ENCODE measurements at regions not wholly inside any gene's neighbourhood (a gene's known extent, or its start where the extent isn't known, plus 50 kb on each side); places are given as distances from the start of the nearest gene placed in this dataset.
A peak's percentile ranks its signal among the peaks of the same experiment; 100 is the strongest.

DNA sequence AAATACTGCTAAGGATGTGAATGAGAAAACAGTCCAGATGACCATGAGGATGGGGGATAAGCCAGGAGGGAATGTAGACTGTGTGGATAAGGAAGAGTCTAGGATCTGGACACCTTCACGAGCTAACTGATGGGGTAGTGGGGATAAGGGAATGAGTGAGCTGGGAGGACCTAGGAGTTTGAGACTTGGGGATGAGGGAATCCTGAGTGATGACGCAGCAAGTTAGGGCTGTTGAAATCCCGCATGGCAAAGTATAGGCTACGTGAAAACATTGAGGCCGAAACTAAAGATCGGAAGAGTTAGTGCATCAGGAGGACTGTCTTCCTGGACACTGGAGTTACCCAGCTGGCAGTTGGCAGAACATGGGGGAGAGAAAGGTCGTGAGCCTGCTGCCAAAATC is 129.2 kb upstream of the EEA1 start:
- Histone ChIP-seq H3K36me3 (no peaks in the 10 kb centered on the region), H3K27ac (no peak overlapping the region), H3K9me3 (no peaks in the 10 kb centered on the region), H3K4me1 (peaks cover 3 to 10% of the 10 kb centered on the region in 2 donors), H3K4me3 (no peak overlapping the region), H3K27me3 (no peaks in the 10 kb centered on the region)
- TF ChIP-seq, protein P1, sequence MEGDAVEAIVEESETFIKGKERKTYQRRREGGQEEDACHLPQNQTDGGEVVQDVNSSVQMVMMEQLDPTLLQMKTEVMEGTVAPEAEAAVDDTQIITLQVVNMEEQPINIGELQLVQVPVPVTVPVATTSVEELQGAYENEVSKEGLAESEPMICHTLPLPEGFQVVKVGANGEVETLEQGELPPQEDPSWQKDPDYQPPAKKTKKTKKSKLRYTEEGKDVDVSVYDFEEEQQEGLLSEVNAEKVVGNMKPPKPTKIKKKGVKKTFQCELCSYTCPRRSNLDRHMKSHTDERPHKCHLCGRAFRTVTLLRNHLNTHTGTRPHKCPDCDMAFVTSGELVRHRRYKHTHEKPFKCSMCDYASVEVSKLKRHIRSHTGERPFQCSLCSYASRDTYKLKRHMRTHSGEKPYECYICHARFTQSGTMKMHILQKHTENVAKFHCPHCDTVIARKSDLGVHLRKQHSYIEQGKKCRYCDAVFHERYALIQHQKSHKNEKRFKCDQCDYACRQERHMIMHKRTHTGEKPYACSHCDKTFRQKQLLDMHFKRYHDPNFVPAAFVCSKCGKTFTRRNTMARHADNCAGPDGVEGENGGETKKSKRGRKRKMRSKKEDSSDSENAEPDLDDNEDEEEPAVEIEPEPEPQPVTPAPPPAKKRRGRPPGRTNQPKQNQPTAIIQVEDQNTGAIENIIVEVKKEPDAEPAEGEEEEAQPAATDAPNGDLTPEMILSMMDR (IDR thresholded peaks at IDR 0.05) = no peak
- DNase-seq (no peak), ATAC-seq (no peak)
- intact Hi-C loops (cut with DNase I) = no loop called here

GRCh38 chr12:93059288-93059687 is 130.2 kb upstream of the EEA1 start:
- intact Hi-C loops (cut with DNase I) = no loop called here
- no peaks in the 10 kb centered on the region for H3K36me3 ChIP-seq
- peaks cover 3 to 10% of the 10 kb centered on the region in 2 donors for H3K4me1 ChIP-seq
- ATAC-seq (no peak), DNase-seq (no peak)
- TF ChIP-seq, protein P1 (IDR thresholded peaks at IDR 0.05) = no peak
- H3K27me3 ChIP-seq = no peaks in the 10 kb centered on the region
- H3K4me3 ChIP-seq = no peak overlapping the region
- no peak overlapping the region for H3K27ac ChIP-seq
- H3K9me3 ChIP-seq = no peaks in the 10 kb centered on the region

DNA sequence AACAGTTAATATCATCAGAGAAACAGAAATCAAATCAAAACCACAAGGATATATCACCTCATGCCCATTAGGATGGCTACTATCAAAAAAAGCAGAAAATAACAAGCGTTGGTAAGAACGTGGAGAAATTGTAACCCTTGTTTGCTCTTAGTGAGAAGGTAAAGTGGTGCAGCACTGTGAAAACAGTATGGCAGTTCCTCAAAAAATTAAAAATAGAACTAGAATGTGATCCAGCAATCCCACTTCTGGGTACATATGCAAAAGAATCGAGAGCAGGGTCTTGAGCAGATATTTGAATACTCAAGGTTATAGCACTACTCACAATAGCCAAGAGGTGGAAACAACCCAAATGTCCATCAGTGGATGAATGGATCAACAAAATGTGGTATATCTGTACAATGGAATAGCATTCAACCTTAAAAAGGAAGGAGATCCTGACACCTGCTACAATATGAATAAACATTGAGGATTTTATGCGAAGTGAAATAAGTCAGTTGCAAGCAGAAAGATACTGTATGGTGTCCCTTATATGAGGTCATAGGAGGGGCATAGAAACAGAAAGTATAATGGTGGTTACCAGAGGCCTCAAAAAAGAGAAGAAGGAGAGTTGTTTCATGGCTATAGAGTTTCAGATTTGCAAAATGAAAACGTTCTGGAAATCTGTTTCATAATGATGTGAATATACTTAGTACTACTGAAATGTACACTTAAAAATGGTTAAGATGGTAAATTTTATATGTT is 131.0 kb upstream of the EEA1 start:
- DNase-seq (no peak), ATAC-seq (peak; percentile 47)
- Histone ChIP-seq H3K4me1 (peaks cover 3 to 10% of the 10 kb centered on the region in 2 donors), H3K9me3 (no peaks in the 10 kb centered on the region), H3K27me3 (no peaks in the 10 kb centered on the region), H3K36me3 (no peaks in the 10 kb centered on the region), H3K4me3 (no peak overlapping the region), H3K27ac (no peak overlapping the region)
- TF ChIP-seq, protein P1 (IDR thresholded peaks at IDR 0.05) = no peak
- intact Hi-C loops (cut with DNase I) = no loop called here

DNA sequence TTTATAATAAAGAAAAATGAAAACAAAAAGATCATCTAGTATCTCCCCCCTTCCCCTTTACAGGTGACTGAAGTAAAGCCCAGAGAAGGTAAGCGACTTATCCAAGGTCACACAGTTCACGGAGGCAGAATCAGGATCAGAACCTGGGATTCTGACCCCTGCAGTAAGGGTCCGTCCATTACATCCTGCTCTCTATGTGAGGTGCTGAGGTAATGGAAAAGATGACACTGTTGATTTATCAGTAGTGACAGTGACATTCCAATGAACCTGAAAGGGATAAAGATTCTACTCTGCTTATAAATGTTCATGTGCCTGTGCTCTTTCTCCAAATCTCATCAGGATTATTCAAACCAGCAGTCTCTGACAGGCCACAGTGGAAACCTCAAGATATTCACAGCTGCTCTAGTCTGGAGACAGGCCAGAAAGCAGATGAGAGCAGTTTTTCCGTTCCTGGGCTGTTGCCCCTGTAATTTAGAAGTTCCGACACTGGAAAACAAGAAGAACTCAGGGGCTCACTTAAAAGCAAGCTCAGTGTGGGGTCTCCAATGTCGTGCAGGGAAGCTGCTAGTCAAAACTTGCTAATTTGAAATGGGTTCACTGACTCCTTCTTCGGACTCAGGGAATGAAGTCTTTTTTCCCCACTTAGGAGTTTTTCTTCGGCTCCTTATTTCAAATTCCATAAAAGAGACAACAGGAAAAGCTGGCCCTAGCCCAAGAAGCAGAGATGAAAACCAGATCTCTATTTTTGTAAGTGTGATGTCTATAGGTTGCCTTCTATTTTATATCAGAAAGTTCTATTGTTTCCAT is 131.8 kb upstream of the EEA1 start:
- Histone ChIP-seq H3K27ac (peak overlapping the region in 1 of 2 donors; percentile 21), H3K4me3 (no peak overlapping the region), H3K9me3 (no peaks in the 10 kb centered on the region), H3K27me3 (no peaks in the 10 kb centered on the region), H3K4me1 (peaks cover 3 to 10% of the 10 kb centered on the region in 2 donors), H3K36me3 (no peaks in the 10 kb centered on the region)
- intact Hi-C loops (cut with DNase I) = no loop called here
- ATAC-seq (peak; percentile 52), DNase-seq (peak in 2 of 4 donors; percentile 80 to 82)
- TF ChIP-seq, protein P1 (IDR thresholded peaks at IDR 0.05) = no peak

All from left lung (tissue), 4 donors.